ENCODE measurements at regions not wholly inside any gene's neighbourhood (a gene's known extent, or its start where the extent isn't known, plus 50 kb on each side); places are given as distances from the start of the nearest gene placed in this dataset.

DNA sequence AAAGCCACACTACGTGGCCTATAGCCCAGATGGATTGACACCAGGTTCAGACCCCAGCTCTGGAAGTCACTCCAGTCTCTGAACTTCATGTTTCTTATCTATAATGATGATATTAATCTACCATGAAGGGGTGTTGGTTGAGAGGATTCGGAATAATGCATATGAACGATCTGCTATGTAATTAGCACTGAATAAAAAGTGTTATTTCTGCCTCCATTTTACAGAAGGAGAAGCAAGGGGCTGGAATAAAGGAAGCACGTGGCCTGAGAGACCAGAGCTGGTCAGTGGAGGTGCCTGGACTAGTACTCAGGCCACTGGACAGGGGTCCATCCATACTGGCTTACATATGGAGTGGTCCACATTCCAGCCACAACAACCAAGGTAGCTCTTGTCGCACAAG lies 166.5 kb upstream of the MYCN start:
- no peak for TF ChIP-seq CTCF (IDR thresholded peaks at IDR 0.05; ENCODE audit: insufficient read depth, low read depth, low read length)
- no peak for TF ChIP-seq EZH2 (IDR thresholded peaks at IDR 0.05; ENCODE audit: insufficient read depth, low read length)

Measured in astrocyte (in vitro differentiated cells and primary cell).